ENCODE measurements at regions not wholly inside any gene's neighbourhood (a gene's known extent, or its start where the extent isn't known, plus 50 kb on each side); places are given as distances from the start of the nearest gene placed in this dataset.

DNA sequence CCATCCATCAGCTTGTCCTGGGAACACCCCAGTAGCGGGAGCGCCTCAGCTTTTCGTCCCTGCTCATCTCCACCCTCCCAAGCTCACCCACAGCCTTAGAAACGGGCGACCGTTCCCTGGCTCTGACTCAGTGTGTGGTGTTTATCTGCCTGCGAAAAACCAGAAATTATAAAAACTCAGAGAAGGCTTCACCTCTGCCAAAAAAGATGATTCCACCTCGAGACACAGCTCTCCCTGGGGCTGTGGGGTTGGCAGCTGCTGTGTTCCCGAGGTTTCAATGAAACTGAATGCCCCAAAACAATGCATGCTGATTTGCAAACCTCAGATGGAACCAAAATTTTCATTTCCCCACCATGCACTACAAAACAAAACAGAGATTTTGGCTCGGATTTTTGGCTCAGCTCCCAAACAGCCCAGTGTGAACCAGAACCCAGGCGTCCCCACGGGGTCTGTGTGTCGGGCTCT lies 62.4 kb upstream of the MED9 start:
- TF ChIP-seq POLR2A (IDR thresholded peaks at IDR 0.05), result no peak
- TF ChIP-seq EP300 (IDR thresholded peaks at IDR 0.05), result no peak

All from sigmoid colon (tissue), 4 donors.